ENCODE measurements at regions not wholly inside any gene's neighbourhood (a gene's known extent, or its start where the extent isn't known, plus 50 kb on each side); places are given as distances from the start of the nearest gene placed in this dataset.

- H3K36me3 Mint-ChIP-seq (ENCODE audit: low read depth), result no peaks in the 10 kb centered on the region
These were observed 181.5 kb upstream of the TSC22D1 start for GRCh38 chr13:44757671-44758070.

GRCh38 chr13:44756276-44756810 is 180.2 kb upstream of the TSC22D1 start:
- Mint-ChIP-seq H3K9me3 (no peaks in the 10 kb centered on the region), H3K27ac (no peak overlapping the region), H3K4me1 (peaks cover 26% of the 10 kb centered on the region), H3K36me3 (ENCODE audit: low read depth) (no peaks in the 10 kb centered on the region), H3K4me3 (no peak overlapping the region), H3K27me3 (ENCODE audit: low read depth) (peaks cover 1% of the 10 kb centered on the region)
- TF ChIP-seq CTCF (IDR thresholded peaks at IDR 0.05; ENCODE audit: unreplicated experiment in 3 of 3), result no peak

More at GRCh38 chr13:44757671-44758070, 181.5 kb upstream of the TSC22D1 start:
- TF ChIP-seq CTCF (IDR thresholded peaks at IDR 0.05; ENCODE audit: unreplicated experiment in 3 of 3), result no peak
- Mint-ChIP-seq H3K9me3 (no peaks in the 10 kb centered on the region), H3K4me1 (peaks cover 26% of the 10 kb centered on the region), H3K27me3 (ENCODE audit: low read depth) (peaks cover 6% of the 10 kb centered on the region), H3K27ac (no peak overlapping the region), H3K4me3 (no peak overlapping the region)

GRCh38 chr13:44755872-44756271 is 179.7 kb upstream of the TSC22D1 start:
- H3K27ac Mint-ChIP-seq, result no peak overlapping the region
- TF ChIP-seq CTCF (IDR thresholded peaks at IDR 0.05; ENCODE audit: unreplicated experiment in 3 of 3), result no peak

GRCh38 chr13:44752164-44752563 is 176.0 kb upstream of the TSC22D1 start:
- no peaks in the 10 kb centered on the region for H3K36me3 Mint-ChIP-seq (ENCODE audit: low read depth)

More at GRCh38 chr13:44755872-44756271, 179.7 kb upstream of the TSC22D1 start:
- Mint-ChIP-seq H3K36me3 (ENCODE audit: low read depth) (no peaks in the 10 kb centered on the region), H3K9me3 (no peaks in the 10 kb centered on the region), H3K4me1 (peaks cover 26% of the 10 kb centered on the region), H3K27me3 (ENCODE audit: low read depth) (no peaks in the 10 kb centered on the region), H3K4me3 (no peak overlapping the region)

GRCh38 chr13:44750630-44751029 is 174.5 kb upstream of the TSC22D1 start:
- H3K9me3 Mint-ChIP-seq, result no peaks in the 10 kb centered on the region

More at GRCh38 chr13:44752164-44752563, 176.0 kb upstream of the TSC22D1 start:
- no peak overlapping the region for H3K27ac Mint-ChIP-seq
- no peaks in the 10 kb centered on the region for H3K9me3 Mint-ChIP-seq
- H3K4me1 Mint-ChIP-seq, result peaks cover 6% of the 10 kb centered on the region
- no peak overlapping the region for H3K4me3 Mint-ChIP-seq
- TF ChIP-seq CTCF (IDR thresholded peaks at IDR 0.05; ENCODE audit: unreplicated experiment in 3 of 3), result no peak
- H3K27me3 Mint-ChIP-seq (ENCODE audit: low read depth), result no peaks in the 10 kb centered on the region

More at GRCh38 chr13:44750630-44751029, 174.5 kb upstream of the TSC22D1 start:
- Mint-ChIP-seq H3K36me3 (ENCODE audit: low read depth) (no peaks in the 10 kb centered on the region), H3K27ac (no peak overlapping the region), H3K4me1 (no peaks in the 10 kb centered on the region), H3K27me3 (ENCODE audit: low read depth) (peaks cover 3% of the 10 kb centered on the region), H3K4me3 (no peak overlapping the region)
- TF ChIP-seq CTCF (IDR thresholded peaks at IDR 0.05; ENCODE audit: unreplicated experiment in 3 of 3), result no peak
